ENCODE measurements at regions not wholly inside any gene's neighbourhood (a gene's known extent, or its start where the extent isn't known, plus 50 kb on each side); places are given as distances from the start of the nearest gene placed in this dataset.

DNA sequence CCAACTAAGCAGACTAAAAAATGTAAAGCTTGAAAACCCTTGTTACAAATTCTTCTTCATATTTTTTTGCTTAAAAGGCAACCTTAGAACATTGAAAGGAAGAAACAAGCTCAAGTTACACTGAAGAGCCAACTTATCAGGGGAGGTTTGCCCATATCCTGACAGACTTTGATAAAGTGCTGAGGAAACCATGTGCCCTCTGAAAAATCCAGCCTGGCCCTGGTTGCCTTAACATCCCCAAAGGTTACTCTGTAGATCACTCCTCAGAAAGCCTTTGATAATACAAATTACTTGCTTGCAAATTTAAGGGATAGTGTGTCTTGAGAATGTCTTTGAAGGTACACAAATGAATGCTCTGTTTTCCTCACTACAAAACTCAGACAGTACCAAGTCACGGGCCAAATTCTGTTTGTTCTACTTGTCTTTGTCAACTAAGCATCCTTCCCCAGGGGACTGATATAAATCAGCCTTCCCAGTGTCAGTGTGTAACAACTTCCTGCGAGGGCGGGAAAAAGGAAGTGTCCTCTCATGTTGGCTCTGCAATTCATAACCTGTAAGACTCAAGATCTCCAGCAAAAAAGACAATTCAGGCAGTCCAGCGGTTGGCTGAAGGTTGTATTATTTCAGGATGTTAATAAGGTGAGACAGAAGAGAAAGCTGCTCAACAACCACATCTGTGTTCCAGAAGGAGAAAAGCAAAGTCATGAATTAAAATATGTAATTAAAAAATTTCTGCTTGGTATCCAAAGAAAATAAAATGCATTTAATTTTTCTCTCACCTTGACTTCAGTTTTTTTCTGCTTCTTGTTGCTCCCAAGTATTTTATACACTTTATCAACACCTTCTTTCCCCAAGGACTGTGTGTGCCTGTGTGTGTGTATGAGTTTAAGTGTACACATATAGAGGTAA is 199.9 kb downstream of the PIK3R1 start (continued):
- TF ChIP-seq, protein P1, sequence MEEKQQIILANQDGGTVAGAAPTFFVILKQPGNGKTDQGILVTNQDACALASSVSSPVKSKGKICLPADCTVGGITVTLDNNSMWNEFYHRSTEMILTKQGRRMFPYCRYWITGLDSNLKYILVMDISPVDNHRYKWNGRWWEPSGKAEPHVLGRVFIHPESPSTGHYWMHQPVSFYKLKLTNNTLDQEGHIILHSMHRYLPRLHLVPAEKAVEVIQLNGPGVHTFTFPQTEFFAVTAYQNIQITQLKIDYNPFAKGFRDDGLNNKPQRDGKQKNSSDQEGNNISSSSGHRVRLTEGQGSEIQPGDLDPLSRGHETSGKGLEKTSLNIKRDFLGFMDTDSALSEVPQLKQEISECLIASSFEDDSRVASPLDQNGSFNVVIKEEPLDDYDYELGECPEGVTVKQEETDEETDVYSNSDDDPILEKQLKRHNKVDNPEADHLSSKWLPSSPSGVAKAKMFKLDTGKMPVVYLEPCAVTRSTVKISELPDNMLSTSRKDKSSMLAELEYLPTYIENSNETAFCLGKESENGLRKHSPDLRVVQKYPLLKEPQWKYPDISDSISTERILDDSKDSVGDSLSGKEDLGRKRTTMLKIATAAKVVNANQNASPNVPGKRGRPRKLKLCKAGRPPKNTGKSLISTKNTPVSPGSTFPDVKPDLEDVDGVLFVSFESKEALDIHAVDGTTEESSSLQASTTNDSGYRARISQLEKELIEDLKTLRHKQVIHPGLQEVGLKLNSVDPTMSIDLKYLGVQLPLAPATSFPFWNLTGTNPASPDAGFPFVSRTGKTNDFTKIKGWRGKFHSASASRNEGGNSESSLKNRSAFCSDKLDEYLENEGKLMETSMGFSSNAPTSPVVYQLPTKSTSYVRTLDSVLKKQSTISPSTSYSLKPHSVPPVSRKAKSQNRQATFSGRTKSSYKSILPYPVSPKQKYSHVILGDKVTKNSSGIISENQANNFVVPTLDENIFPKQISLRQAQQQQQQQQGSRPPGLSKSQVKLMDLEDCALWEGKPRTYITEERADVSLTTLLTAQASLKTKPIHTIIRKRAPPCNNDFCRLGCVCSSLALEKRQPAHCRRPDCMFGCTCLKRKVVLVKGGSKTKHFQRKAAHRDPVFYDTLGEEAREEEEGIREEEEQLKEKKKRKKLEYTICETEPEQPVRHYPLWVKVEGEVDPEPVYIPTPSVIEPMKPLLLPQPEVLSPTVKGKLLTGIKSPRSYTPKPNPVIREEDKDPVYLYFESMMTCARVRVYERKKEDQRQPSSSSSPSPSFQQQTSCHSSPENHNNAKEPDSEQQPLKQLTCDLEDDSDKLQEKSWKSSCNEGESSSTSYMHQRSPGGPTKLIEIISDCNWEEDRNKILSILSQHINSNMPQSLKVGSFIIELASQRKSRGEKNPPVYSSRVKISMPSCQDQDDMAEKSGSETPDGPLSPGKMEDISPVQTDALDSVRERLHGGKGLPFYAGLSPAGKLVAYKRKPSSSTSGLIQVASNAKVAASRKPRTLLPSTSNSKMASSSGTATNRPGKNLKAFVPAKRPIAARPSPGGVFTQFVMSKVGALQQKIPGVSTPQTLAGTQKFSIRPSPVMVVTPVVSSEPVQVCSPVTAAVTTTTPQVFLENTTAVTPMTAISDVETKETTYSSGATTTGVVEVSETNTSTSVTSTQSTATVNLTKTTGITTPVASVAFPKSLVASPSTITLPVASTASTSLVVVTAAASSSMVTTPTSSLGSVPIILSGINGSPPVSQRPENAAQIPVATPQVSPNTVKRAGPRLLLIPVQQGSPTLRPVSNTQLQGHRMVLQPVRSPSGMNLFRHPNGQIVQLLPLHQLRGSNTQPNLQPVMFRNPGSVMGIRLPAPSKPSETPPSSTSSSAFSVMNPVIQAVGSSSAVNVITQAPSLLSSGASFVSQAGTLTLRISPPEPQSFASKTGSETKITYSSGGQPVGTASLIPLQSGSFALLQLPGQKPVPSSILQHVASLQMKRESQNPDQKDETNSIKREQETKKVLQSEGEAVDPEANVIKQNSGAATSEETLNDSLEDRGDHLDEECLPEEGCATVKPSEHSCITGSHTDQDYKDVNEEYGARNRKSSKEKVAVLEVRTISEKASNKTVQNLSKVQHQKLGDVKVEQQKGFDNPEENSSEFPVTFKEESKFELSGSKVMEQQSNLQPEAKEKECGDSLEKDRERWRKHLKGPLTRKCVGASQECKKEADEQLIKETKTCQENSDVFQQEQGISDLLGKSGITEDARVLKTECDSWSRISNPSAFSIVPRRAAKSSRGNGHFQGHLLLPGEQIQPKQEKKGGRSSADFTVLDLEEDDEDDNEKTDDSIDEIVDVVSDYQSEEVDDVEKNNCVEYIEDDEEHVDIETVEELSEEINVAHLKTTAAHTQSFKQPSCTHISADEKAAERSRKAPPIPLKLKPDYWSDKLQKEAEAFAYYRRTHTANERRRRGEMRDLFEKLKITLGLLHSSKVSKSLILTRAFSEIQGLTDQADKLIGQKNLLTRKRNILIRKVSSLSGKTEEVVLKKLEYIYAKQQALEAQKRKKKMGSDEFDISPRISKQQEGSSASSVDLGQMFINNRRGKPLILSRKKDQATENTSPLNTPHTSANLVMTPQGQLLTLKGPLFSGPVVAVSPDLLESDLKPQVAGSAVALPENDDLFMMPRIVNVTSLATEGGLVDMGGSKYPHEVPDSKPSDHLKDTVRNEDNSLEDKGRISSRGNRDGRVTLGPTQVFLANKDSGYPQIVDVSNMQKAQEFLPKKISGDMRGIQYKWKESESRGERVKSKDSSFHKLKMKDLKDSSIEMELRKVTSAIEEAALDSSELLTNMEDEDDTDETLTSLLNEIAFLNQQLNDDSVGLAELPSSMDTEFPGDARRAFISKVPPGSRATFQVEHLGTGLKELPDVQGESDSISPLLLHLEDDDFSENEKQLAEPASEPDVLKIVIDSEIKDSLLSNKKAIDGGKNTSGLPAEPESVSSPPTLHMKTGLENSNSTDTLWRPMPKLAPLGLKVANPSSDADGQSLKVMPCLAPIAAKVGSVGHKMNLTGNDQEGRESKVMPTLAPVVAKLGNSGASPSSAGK (IDR thresholded peaks at IDR 0.05): peak; percentile 65
- 0 out of 2 replicates have a peak, but pooled peaks have one; percentile 11 for TF ChIP-seq MECOM (CRISPR knock-in tag; IDR thresholded peaks at IDR 0.05)
- TF ChIP-seq EHMT2 (IDR thresholded peaks at IDR 0.05): peak; percentile 82
- TF ChIP-seq EGR1 (conservative IDR thresholded peaks at IDR 0.05): peak; percentile 44
- TF ChIP-seq, protein P2, sequence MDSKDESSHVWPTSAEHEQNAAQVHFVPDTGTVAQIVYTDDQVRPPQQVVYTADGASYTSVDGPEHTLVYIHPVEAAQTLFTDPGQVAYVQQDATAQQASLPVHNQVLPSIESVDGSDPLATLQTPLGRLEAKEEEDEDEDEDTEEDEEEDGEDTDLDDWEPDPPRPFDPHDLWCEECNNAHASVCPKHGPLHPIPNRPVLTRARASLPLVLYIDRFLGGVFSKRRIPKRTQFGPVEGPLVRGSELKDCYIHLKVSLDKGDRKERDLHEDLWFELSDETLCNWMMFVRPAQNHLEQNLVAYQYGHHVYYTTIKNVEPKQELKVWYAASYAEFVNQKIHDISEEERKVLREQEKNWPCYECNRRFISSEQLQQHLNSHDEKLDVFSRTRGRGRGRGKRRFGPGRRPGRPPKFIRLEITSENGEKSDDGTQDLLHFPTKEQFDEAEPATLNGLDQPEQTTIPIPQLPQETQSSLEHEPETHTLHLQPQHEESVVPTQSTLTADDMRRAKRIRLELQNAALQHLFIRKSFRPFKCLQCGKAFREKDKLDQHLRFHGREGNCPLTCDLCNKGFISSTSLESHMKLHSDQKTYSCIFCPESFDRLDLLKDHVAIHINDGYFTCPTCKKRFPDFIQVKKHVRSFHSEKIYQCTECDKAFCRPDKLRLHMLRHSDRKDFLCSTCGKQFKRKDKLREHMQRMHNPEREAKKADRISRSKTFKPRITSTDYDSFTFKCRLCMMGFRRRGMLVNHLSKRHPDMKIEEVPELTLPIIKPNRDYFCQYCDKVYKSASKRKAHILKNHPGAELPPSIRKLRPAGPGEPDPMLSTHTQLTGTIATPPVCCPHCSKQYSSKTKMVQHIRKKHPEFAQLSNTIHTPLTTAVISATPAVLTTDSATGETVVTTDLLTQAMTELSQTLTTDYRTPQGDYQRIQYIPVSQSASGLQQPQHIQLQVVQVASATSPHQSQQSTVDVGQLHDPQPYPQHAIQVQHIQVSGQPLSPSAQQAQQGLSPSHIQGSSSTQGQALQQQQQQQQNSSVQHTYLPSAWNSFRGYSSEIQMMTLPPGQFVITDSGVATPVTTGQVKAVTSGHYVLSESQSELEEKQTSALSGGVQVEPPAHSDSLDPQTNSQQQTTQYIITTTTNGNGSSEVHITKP (IDR thresholded peaks at IDR 0.05; ENCODE audit: partially characterized antibody): peak; percentile 60
- TF ChIP-seq SAP30 (IDR thresholded peaks at IDR 0.05; ENCODE audit: borderline replicate concordance, insufficient read depth, low read depth, low read length, poor library complexity, severe bottlenecking): no peak
- peak; percentile 53 for TF ChIP-seq HDAC2 (IDR thresholded peaks at IDR 0.05)
- TF ChIP-seq NEUROD1 (IDR thresholded peaks at IDR 0.05; ENCODE audit: borderline replicate concordance, low read depth, low read length, partially characterized antibody): peak; percentile 22
- peak; percentile 91 for TF ChIP-seq MEIS2 (IDR thresholded peaks at IDR 0.05; ENCODE audit: partially characterized antibody)
- TF ChIP-seq ZNF232 (CRISPR knock-in tag; IDR thresholded peaks at IDR 0.05): no peak

Measured in K562 (cell line).